B cell (primary cell): ENCODE measurements at regions not wholly inside any gene's neighbourhood (a gene's known extent, or its start where the extent isn't known, plus 50 kb on each side); places are given as distances from the start of the nearest gene placed in this dataset.

ENCODE experiments used
- ATAC-seq: fragments of 200-7000 bp; cut with Tn5 transposase; one replicate; pipeline ENCODE4 v1.10.0; 2021; ENCODE audit warnings: low read depth, mild to moderate bottlenecking, moderate number of reproducible peaks, moderate library complexity
- CTCF ChIA-PET: fragments of 350-600 bp; sonication (Branson Sonifier 250); formaldehyde crosslinking; loops from one replicate; lab custom pipeline; 2021; ENCODE audit warnings: antibody characterized with exemption, inconsistent platforms; lab: Charles Lee
- POLR2A ChIA-PET: fragments of 350-600 bp; sonication (Branson Sonifier 250); formaldehyde crosslinking; loops from one replicate; lab custom pipeline; 2021; ENCODE audit warnings: antibody characterized with exemption; lab: Charles Lee
- DNase-seq: peaks from one replicate; pipeline ENCODE4 v3.0.0; 2013
- H2AFZ ChIP-seq: 2 replicates; pipeline ENCODE4 v1.6.1; 2012; ENCODE audit warnings: mild to moderate bottlenecking, low read depth, low read length; ENCODE audit not compliant: insufficient read depth, poor library complexity, severe bottlenecking
- H3K27ac ChIP-seq, 2 donors: 1 replicate in 1 of 2; 2 replicates in 1 of 2; pipeline ENCODE4 v1.5.1; 2012 to 2013; ENCODE audit warnings: low read length in 2 of 2, mild to moderate bottlenecking in 2 of 2, moderate library complexity in 1 of 2
- H3K27me3 ChIP-seq, 4 experiments: fragments of 200-600 bp in 1 of 4; sonication (generic) in 1 of 4; replicated peaks in 1 of 4; 1 replicate in 2 of 4; 2 replicates in 2 of 4; pipeline versions ENCODE4 v1.6.1 to v1.7.0; 2013 to 2016; ENCODE audit warnings: low read length in 3 of 4, mild to moderate bottlenecking in 2 of 4, mixed read lengths in 1 of 4, moderate library complexity in 1 of 4; ENCODE audit not compliant: insufficient read depth in 4 of 4, control insufficient read depth in 3 of 4; ENCODE audit errors: control extremely low read depth in 1 of 4
- H3K36me3 ChIP-seq, 2 experiments: replicated peaks in 1 of 2; 1 replicate in 1 of 2; 2 replicates in 1 of 2; pipeline versions ENCODE4 v1.6.1 to v1.7.1; 2013; ENCODE audit warnings: low read length in 1 of 2; ENCODE audit not compliant: insufficient read depth in 2 of 2, control insufficient read depth in 1 of 2; ENCODE audit errors: control extremely low read depth in 1 of 2, extremely low read depth in 1 of 2
- H3K4me1 ChIP-seq, 2 donors: fragments of 200-600 bp in 1 of 2; sonication (generic) in 1 of 2; 1 replicate in 1 of 2; 2 replicates in 1 of 2; pipeline versions ENCODE4 v1.5.1 to v1.6.1; 2013 to 2017; ENCODE audit warnings: low read length in 2 of 2; ENCODE audit not compliant: control insufficient read depth in 2 of 2, insufficient read depth in 2 of 2
- H3K4me2 ChIP-seq: replicated peaks from 2 replicates; pipeline ENCODE3; 2012; ENCODE audit warnings: mild to moderate bottlenecking, low read depth, low read length; ENCODE audit not compliant: poor library complexity, severe bottlenecking
- H3K4me3 ChIP-seq, 5 experiments: fragments of 200-600 bp in 1 of 5; sonication (generic) in 1 of 5; 1 replicate in 3 of 5; 2 replicates in 2 of 5; pipeline versions ENCODE4 v1.5.1 to v1.7.0; 2011 to 2016; ENCODE audit warnings: low read length in 4 of 5, mild to moderate bottlenecking in 4 of 5, low read depth in 2 of 5, control low read depth in 1 of 5, moderate library complexity in 1 of 5; ENCODE audit not compliant: insufficient read depth in 1 of 5; ENCODE audit errors: control extremely low read depth in 1 of 5, extremely low read depth in 1 of 5
- H3K79me2 ChIP-seq: fragments of 200-600 bp; sonication (generic); one replicate; pipeline ENCODE4 v1.6.0; 2016; ENCODE audit warnings: low read length; ENCODE audit not compliant: control insufficient read depth, insufficient read depth
- H3K9ac ChIP-seq: fragments of 200-600 bp; sonication (generic); 2 replicates; pipeline ENCODE4 v1.6.1; 2017; ENCODE audit warnings: mild to moderate bottlenecking, low read length, moderate library complexity
- H3K9me3 ChIP-seq, 3 donors: one replicate each; pipeline versions ENCODE4 v1.6.1 to v1.7.1; 2013; ENCODE audit warnings: low read length in 2 of 3; ENCODE audit not compliant: control insufficient read depth in 2 of 3, insufficient read depth in 1 of 3; ENCODE audit errors: control extremely low read depth in 1 of 3
- H4K20me1 ChIP-seq: 2 replicates; pipeline ENCODE4 v1.6.0; 2012; ENCODE audit warnings: mild to moderate bottlenecking, low read length; ENCODE audit not compliant: insufficient read depth, control insufficient read depth, poor library complexity, severe bottlenecking
- H3K27ac Mint-ChIP-seq: one replicate; pipeline ENCODE4 v1.8.0; 2021; ENCODE audit warnings: mixed read lengths
- H3K27me3 Mint-ChIP-seq: one replicate; pipeline ENCODE4 v1.8.0; 2021; ENCODE audit warnings: mixed read lengths
- H3K4me1 Mint-ChIP-seq: one replicate; pipeline ENCODE4 v1.8.0; 2021; ENCODE audit warnings: mixed read lengths
- H3K4me3 Mint-ChIP-seq: one replicate; pipeline ENCODE4 v1.8.0; 2021; ENCODE audit warnings: mixed read lengths
- H3K9me3 Mint-ChIP-seq: one replicate; pipeline ENCODE4 v1.8.0; 2022; ENCODE audit warnings: mixed read lengths; ENCODE audit not compliant: insufficient read depth
- CTCF ChIP-seq: fragments of 200-600 bp; IDR thresholded peaks from one replicate; pipeline ENCODE4 v1.8.0; 2022; ENCODE audit warnings: antibody characterized with exemption, mild to moderate bottlenecking
- EZH2 ChIP-seq: IDR thresholded peaks from 2 replicates; pipeline ENCODE4 v1.6.1; 2012; ENCODE audit warnings: borderline replicate concordance, low read depth, mild to moderate bottlenecking, moderate library complexity, low read length; ENCODE audit not compliant: insufficient read depth, poor library complexity, severe bottlenecking
- WGBS: methylation state at CpG from one replicate; pipeline ENCODE4 v1.1.5; 2013; ENCODE audit warnings: missing lambda C conversion rate; ENCODE audit not compliant: insufficient coverage; 5-methylcytosine and 5-hydroxymethylcytosine counted together
- intact Hi-C: fragments of 100-400 bp; cut with micrococcal nuclease; formaldehyde crosslinking; loops from one replicate; pipeline ENCODE4 v1.10.0; 2022

GRCh38 chr10:84012431-84012830 is 126.9 kb upstream of the GHITM start:
- Histone ChIP-seq H3K36me3 (no peaks in the 10 kb centered on the region), H3K9me3 (peaks cover 0 to 3% (median 0%) of the 10 kb centered on the region in 3 donors), H3K79me2 (no peaks in the 10 kb centered on the region), H3K4me3 (no peak overlapping the region), H3K27ac (no peak overlapping the region), H4K20me1 (no peaks in the 10 kb centered on the region), H3K9ac (no peak overlapping the region), H2AFZ (no peak overlapping the region), H3K4me2 (no peak overlapping the region), H3K27me3 (peaks cover 0 to 5% (median 0%) of the 10 kb centered on the region in 4 experiments), H3K4me1 (peaks cover 0 to 3% of the 10 kb centered on the region in 2 donors)
- H3K27ac Mint-ChIP-seq = no peak overlapping the region
- intact Hi-C loops = no loop called here
- DNase-seq = no peak
- TF ChIP-seq CTCF = no peak
- TF ChIP-seq EZH2 = no peak
- H3K4me3 Mint-ChIP-seq = no peak overlapping the region
- H3K9me3 Mint-ChIP-seq = no peaks in the 10 kb centered on the region
- peaks cover 7% of the 10 kb centered on the region for H3K4me1 Mint-ChIP-seq
- CTCF ChIA-PET = interaction anchor here (1.2 kb wide), 1 partner anchor 46 kb away, joined by 5 read pairs; no protein-coding TSS in a partner anchor
- H3K27me3 Mint-ChIP-seq = peaks cover 35% of the 10 kb centered on the region
- WGBS = no CpG with 5 or more reads among the region's 2 CpGs
- no peak for ATAC-seq
- POLR2A ChIA-PET = no interaction called here

- POLR2A ChIA-PET = no interaction called here
- ATAC-seq = no peak
- no peak overlapping the region for H3K4me3 ChIP-seq
- H3K4me1 Mint-ChIP-seq = peaks cover 7% of the 10 kb centered on the region
- no peak overlapping the region for H3K27ac Mint-ChIP-seq
- no peak overlapping the region for H3K4me2 ChIP-seq
- peaks cover 0 to 5% (median 0%) of the 10 kb centered on the region in 4 experiments for H3K27me3 ChIP-seq
- TF ChIP-seq CTCF (no peak), EZH2 (no peak)
- H3K27ac ChIP-seq = no peak overlapping the region
- H3K79me2 ChIP-seq = no peaks in the 10 kb centered on the region
- H3K36me3 ChIP-seq = no peaks in the 10 kb centered on the region
- peaks cover 0 to 4% (median 0%) of the 10 kb centered on the region in 3 donors for H3K9me3 ChIP-seq
- CTCF ChIA-PET = interaction anchor here (1.2 kb wide), 1 partner anchor 46 kb away, joined by 5 read pairs; no protein-coding TSS in a partner anchor
- peaks cover 0 to 3% of the 10 kb centered on the region in 2 donors for H3K4me1 ChIP-seq
- no peaks in the 10 kb centered on the region for H4K20me1 ChIP-seq
- no peak overlapping the region for H2AFZ ChIP-seq
- H3K9ac ChIP-seq = no peak overlapping the region
- WGBS = 0% methylated on average over 1 of the region's 2 CpGs
- no peak overlapping the region for H3K4me3 Mint-ChIP-seq
- no peak for DNase-seq
- H3K27me3 Mint-ChIP-seq = peaks cover 40% of the 10 kb centered on the region
- no peaks in the 10 kb centered on the region for H3K9me3 Mint-ChIP-seq
- intact Hi-C loops = no loop called here
These were observed 126.4 kb upstream of the GHITM start for GRCh38 chr10:84012831-84013458.
